Fibroblast of pulmonary artery (primary cell): ENCODE measurements at regions not wholly inside any gene's neighbourhood (a gene's known extent, or its start where the extent isn't known, plus 50 kb on each side); places are given as distances from the start of the nearest gene placed in this dataset.

Experiments used
- DNase-seq: peaks from one replicate; pipeline ENCODE4 v3.0.0-alpha.2; 2010; ENCODE audit warnings: low read depth
- H3K4me3 ChIP-seq: replicated peaks from 2 replicates; pipeline ENCODE4 v1.5.1; 2011; ENCODE audit warnings: low read depth, mild to moderate bottlenecking, control low read depth, low read length, moderate library complexity
- TF ChIP-seq, protein P1 (sequence below): IDR thresholded peaks from 2 replicates; pipeline ENCODE4 v1.5.1; 2011; ENCODE audit warnings: mild to moderate bottlenecking, control low read depth, low read length, inconsistent platforms; ENCODE audit errors: missing control alignments

DNA sequence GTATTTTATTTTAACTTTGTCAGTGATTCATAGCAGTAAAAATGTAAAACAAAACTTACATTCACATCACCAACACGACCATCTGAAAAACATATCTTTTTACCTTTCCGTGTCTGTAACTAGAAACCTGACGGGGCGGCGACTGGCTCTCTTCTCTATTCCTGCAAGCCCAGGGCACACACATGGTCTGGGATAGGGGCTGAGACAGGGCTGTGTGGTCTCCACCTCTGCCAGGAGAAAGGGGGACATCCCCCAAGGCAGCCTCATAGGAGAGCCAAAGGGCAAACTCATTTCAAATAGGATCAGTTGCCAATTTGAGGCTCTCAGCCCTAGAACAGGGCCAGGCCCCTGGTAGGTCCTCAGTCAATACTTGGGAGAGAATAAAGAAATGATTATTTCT lies 359.4 kb downstream of the TCERG1L start:
- no peak overlapping the region for H3K4me3 ChIP-seq
- no peak for DNase-seq
- TF ChIP-seq, protein P1, sequence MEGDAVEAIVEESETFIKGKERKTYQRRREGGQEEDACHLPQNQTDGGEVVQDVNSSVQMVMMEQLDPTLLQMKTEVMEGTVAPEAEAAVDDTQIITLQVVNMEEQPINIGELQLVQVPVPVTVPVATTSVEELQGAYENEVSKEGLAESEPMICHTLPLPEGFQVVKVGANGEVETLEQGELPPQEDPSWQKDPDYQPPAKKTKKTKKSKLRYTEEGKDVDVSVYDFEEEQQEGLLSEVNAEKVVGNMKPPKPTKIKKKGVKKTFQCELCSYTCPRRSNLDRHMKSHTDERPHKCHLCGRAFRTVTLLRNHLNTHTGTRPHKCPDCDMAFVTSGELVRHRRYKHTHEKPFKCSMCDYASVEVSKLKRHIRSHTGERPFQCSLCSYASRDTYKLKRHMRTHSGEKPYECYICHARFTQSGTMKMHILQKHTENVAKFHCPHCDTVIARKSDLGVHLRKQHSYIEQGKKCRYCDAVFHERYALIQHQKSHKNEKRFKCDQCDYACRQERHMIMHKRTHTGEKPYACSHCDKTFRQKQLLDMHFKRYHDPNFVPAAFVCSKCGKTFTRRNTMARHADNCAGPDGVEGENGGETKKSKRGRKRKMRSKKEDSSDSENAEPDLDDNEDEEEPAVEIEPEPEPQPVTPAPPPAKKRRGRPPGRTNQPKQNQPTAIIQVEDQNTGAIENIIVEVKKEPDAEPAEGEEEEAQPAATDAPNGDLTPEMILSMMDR: no peak

DNA sequence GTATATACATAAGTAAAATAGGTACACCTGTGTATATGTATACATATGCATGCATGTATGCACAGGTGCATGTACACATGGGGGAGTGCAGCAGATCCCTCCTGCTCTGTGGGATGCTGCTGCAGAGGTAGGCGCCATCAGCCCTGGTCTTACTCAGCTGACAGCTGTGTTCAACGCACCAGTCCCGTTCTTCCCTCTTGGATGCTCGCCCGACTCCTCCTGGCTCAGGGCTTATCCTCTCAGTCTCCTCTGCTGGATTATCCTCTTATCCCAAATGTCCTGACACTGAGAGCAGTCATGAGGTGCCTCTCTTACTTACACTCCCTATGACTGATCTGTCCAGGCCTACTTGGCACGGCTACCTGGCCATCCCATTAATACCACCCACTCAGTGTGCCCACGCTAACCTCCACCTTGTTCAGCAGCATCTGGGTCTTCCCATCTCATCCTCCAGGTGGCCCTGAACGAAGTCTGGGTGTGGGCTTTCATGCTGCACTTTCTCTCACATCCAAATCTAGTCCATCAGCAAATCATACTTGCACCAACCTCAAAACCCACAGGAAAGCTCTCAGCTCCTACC lies 357.1 kb downstream of the TCERG1L start:
- DNase-seq: no peak
- no peak overlapping the region for H3K4me3 ChIP-seq
- TF ChIP-seq, protein P1: no peak

DNA sequence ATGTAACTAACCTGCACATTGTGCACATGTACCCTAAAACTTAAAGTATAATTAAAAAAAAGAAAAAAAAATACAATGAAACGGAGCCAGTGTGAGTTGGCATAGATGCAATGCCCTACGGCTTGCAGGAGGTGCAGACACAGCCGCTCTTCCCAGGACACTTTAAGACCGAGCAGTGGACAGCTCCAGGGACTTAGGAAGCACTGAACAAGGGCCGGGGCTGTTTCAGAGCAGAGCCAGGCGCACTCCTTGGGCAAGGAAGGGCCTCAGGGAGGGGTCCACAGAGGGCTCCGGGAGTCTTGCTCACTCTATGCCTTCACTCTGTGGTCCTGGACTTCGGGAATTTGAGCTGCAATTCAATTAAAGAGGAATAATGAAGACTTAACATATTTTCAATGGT lies 355.3 kb downstream of the TCERG1L start:
- no peak overlapping the region for H3K4me3 ChIP-seq
- no peak for DNase-seq
- TF ChIP-seq, protein P1: no peak

DNA sequence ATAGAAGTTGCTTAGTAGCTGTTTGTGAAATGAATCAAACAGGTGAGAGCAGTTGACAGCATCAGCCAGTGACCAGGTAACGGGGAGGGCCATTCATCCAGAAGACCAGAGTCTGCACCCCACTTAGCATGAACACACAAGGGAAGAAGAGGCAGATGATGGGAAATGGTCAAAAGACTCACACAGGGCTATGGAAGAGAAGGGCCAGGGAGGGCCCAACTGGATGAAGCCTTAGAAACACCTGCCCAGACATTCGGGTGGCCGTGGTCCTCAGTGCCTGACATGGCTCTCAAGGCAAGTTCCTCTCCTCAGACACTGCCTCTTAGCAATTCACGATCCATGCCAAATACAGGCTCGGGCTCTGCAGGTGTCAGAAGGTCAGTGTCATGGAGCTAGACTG lies 354.1 kb downstream of the TCERG1L start:
- TF ChIP-seq, protein P1: no peak
- H3K4me3 ChIP-seq: no peak overlapping the region
- no peak for DNase-seq

DNA sequence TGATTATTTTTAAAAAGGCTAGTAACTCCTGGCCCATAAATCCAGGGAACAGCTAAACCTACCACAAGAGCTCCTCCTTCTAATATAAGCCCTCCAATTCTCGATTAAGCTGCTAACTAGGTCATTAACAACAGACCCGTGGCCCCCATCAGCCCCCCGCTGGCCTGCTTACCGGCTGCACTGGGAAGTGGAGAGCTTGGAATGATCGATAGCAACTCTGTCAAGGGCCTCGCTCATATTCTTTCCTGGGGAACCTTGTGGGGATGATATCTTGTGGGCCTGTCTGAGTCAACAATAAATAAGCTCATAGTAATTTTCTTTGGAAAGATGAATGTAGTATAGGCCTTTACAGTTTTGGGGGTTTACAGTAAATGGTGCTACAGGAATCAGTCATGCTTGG lies 353.5 kb downstream of the TCERG1L start:
- no peak for DNase-seq
- no peak overlapping the region for H3K4me3 ChIP-seq
- TF ChIP-seq, protein P1: no peak

DNA sequence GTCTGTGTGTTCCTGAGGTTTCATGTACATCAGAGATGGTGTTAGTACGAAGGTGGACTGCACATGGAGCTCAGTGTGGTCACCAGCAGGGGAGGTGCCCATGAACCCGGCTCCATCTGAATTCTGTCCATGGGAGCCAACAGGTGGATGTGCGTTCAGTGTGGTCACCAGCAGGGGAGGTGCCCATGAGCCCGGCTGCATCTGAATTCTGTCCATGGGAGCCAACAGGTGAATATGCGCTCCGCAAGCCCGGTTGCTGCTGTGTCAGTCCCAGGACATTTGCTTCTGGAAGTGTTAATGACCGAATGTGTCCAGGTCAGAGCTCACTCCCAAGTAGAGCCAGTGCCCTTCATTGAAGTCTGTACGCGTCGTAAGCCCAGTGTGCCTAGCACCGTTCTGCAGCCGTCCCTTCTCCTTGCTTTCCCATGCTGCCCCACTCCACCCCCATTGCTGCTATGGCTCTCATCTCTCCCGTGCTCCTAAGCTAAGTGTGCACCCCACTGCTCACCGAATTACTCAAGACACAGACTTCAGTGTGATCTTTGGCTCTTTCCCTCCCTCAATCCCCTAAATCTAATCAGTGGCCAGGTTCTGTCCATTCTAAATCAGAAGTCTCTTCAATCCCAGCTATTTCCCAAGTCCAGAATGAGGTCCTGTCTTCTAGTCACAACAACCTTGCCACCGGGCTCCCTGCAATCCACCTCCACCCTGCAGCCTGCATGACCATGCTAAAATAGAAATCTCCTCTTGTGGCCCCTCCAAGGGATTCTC lies 352.4 kb downstream of the TCERG1L start:
- no peak for DNase-seq
- TF ChIP-seq, protein P1: no peak

More for the DNA sequence above, 352.4 kb downstream of the TCERG1L start:
- no peak overlapping the region for H3K4me3 ChIP-seq
